Suprapubic skin (tissue), 4 donors: ENCODE measurements at regions not wholly inside any gene's neighbourhood (a gene's known extent, or its start where the extent isn't known, plus 50 kb on each side); places are given as distances from the start of the nearest gene placed in this dataset.

Source experiments
- DNase-seq, 2 donors: peaks; one replicate each; pipeline ENCODE4 v3.0.0-alpha.2; 2019; ENCODE audit warnings: low spot score in 2 of 2
- H3K27ac ChIP-seq: fragments of 200-600 bp; sonication (generic); one replicate; pipeline ENCODE4 v1.5.1; 2019
- H3K27me3 ChIP-seq: fragments of 200-600 bp; sonication (generic); one replicate; pipeline ENCODE4 v1.5.1; 2019
- H3K36me3 ChIP-seq: fragments of 200-600 bp; sonication (generic); one replicate; pipeline ENCODE4 v1.5.1; 2019
- H3K4me1 ChIP-seq: fragments of 200-600 bp; sonication (generic); one replicate; pipeline ENCODE4 v1.5.1; 2019
- H3K4me3 ChIP-seq: fragments of 200-600 bp; sonication (generic); one replicate; pipeline ENCODE4 v1.5.1; 2019; ENCODE audit warnings: mild to moderate bottlenecking
- H3K9me3 ChIP-seq: fragments of 200-600 bp; sonication (generic); one replicate; pipeline ENCODE4 v1.5.1; 2019
- CTCF ChIP-seq, 2 donors: fragments of 200-600 bp in 1 of 2; fragments of 450-650 bp in 1 of 2; sonication (generic) in 1 of 2; IDR thresholded peaks; one replicate each; pipeline ENCODE4 v1.5.1; 2016 to 2019; ENCODE audit warnings: antibody characterized with exemption in 2 of 2, mild to moderate bottlenecking in 1 of 2, moderate library complexity in 1 of 2
- EP300 ChIP-seq: sonication (generic); formaldehyde crosslinking; IDR thresholded peaks from one replicate; pipeline ENCODE4 v1.6.1; 2017; ENCODE audit warnings: antibody characterized with exemption
- POLR2A ChIP-seq, 2 donors: fragments of 450-650 bp; IDR thresholded peaks; one replicate each; pipeline ENCODE4 v1.6.1; 2017; ENCODE audit warnings: antibody characterized with exemption in 2 of 2, mild to moderate bottlenecking in 2 of 2, moderate library complexity in 2 of 2
- POLR2AphosphoS5 ChIP-seq, 3 donors: sonication (generic); formaldehyde crosslinking; IDR thresholded peaks; one replicate each; pipeline ENCODE4 v1.6.1; 2017; ENCODE audit warnings: antibody characterized with exemption in 3 of 3
- WGBS: methylation state at CpG from one replicate; pipeline ENCODE4 v1.1.5; 2018; 5-methylcytosine and 5-hydroxymethylcytosine counted together

- Histone ChIP-seq H3K27me3 (no peaks in the 10 kb centered on the region), H3K9me3 (no peaks in the 10 kb centered on the region), H3K4me1 (peaks cover 5% of the 10 kb centered on the region), H3K4me3 (no peak overlapping the region), H3K27ac (no peak overlapping the region), H3K36me3 (no peaks in the 10 kb centered on the region)
- TF ChIP-seq POLR2AphosphoS5 (IDR thresholded peaks at IDR 0.05) (no peak), POLR2A (IDR thresholded peaks at IDR 0.05) (no peak), EP300 (no peak), CTCF (IDR thresholded peaks at IDR 0.05) (no peak)
- no peak for DNase-seq
- 41% methylated on average over 4 of the region's 4 CpGs for WGBS
These were observed 200.6 kb downstream of the CHIC2 start for GRCh38 chr4:53863736-53864365.

- H3K27me3 ChIP-seq: no peaks in the 10 kb centered on the region
- 46% methylated on average over 3 of the region's 3 CpGs for WGBS
- no peaks in the 10 kb centered on the region for H3K9me3 ChIP-seq
- no peak for DNase-seq
- H3K36me3 ChIP-seq: no peaks in the 10 kb centered on the region
- no peak overlapping the region for H3K4me3 ChIP-seq
- no peak for TF ChIP-seq POLR2A (IDR thresholded peaks at IDR 0.05)
- TF ChIP-seq CTCF (IDR thresholded peaks at IDR 0.05): no peak
- no peak for TF ChIP-seq EP300
- TF ChIP-seq POLR2AphosphoS5 (IDR thresholded peaks at IDR 0.05): no peak
- H3K4me1 ChIP-seq: peaks cover 5% of the 10 kb centered on the region
- no peak overlapping the region for H3K27ac ChIP-seq
These were observed 201.2 kb downstream of the CHIC2 start for GRCh38 chr4:53863158-53863557.

GRCh38 chr4:53861856-53862610 lies 202.4 kb downstream of the CHIC2 start:
- TF ChIP-seq POLR2AphosphoS5 (IDR thresholded peaks at IDR 0.05): no peak
- WGBS: 37% methylated on average over 4 of the region's 4 CpGs
- no peaks in the 10 kb centered on the region for H3K27me3 ChIP-seq
- no peak for DNase-seq
- H3K9me3 ChIP-seq: no peaks in the 10 kb centered on the region
- no peaks in the 10 kb centered on the region for H3K36me3 ChIP-seq
- peaks cover 5% of the 10 kb centered on the region for H3K4me1 ChIP-seq
- no peak overlapping the region for H3K4me3 ChIP-seq
- H3K27ac ChIP-seq: peak overlapping the region; percentile 19

GRCh38 chr4:53859305-53859704 lies 205.1 kb downstream of the CHIC2 start:
- no peak overlapping the region for H3K27ac ChIP-seq
- H3K4me1 ChIP-seq: peaks cover 8% of the 10 kb centered on the region
- H3K9me3 ChIP-seq: no peaks in the 10 kb centered on the region
- TF ChIP-seq POLR2A (IDR thresholded peaks at IDR 0.05) (no peak), CTCF (IDR thresholded peaks at IDR 0.05) (no peak), POLR2AphosphoS5 (IDR thresholded peaks at IDR 0.05) (no peak), EP300 (no peak)
- H3K4me3 ChIP-seq: no peak overlapping the region
- no peaks in the 10 kb centered on the region for H3K27me3 ChIP-seq
- no peaks in the 10 kb centered on the region for H3K36me3 ChIP-seq
- DNase-seq: no peak

GRCh38 chr4:53858744-53859143 lies 205.7 kb downstream of the CHIC2 start:
- Histone ChIP-seq H3K36me3 (no peaks in the 10 kb centered on the region), H3K27ac (no peak overlapping the region), H3K4me1 (peaks cover 8% of the 10 kb centered on the region), H3K27me3 (no peaks in the 10 kb centered on the region), H3K9me3 (no peaks in the 10 kb centered on the region), H3K4me3 (no peak overlapping the region)
- TF ChIP-seq EP300 (no peak), POLR2A (IDR thresholded peaks at IDR 0.05) (no peak), CTCF (IDR thresholded peaks at IDR 0.05) (no peak), POLR2AphosphoS5 (IDR thresholded peaks at IDR 0.05) (no peak)
- 81% methylated on average over 1 of the region's 1 CpG for WGBS
- no peak for DNase-seq
